ENCODE measurements at regions not wholly inside any gene's neighbourhood (a gene's known extent, or its start where the extent isn't known, plus 50 kb on each side); places are given as distances from the start of the nearest gene placed in this dataset.

GRCh38 chr16:85477801-85478363, 135.2 kb upstream of the GSE1 start:
- TF ChIP-seq CTCF (conservative IDR thresholded peaks at IDR 0.05), result no peak
- TF ChIP-seq EZH2 (IDR thresholded peaks at IDR 0.05; ENCODE audit: low read depth), result no peak

Data from PC-9 (cell line).